ENCODE measurements at regions not wholly inside any gene's neighbourhood (a gene's known extent, or its start where the extent isn't known, plus 50 kb on each side); places are given as distances from the start of the nearest gene placed in this dataset.

DNA sequence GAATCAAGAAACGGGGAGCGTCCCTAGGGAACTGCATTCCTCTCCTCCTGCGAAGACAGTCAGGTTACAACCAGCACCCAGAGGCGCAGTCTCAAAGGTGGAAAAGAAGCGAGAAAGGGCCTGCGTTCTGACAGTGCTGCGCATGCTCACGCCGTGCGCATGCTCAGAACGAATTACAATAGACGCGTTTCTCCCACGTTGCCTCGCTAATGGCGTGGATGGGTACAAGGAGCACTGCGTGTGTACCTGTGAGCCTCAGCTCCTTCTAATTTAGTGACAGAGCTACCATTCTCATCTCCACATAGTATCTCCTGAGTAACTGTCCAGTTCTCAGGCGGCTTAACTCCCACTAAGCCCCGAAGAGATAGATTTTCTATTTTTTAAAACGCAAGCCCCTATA, 448.8 kb downstream of the TXNL1 start:
- no peak overlapping the region for H3K4me3 Mint-ChIP-seq
- DNase-seq: no peak
- no peak for ATAC-seq
- H3K36me3 Mint-ChIP-seq (ENCODE audit: insufficient read depth): no peaks in the 10 kb centered on the region
- H3K9me3 Mint-ChIP-seq: peaks cover 15% of the 10 kb centered on the region
- H3K4me1 Mint-ChIP-seq (ENCODE audit: low read depth): no peaks in the 10 kb centered on the region
- no peaks in the 10 kb centered on the region for H3K27me3 Mint-ChIP-seq (ENCODE audit: low read depth)

DNA sequence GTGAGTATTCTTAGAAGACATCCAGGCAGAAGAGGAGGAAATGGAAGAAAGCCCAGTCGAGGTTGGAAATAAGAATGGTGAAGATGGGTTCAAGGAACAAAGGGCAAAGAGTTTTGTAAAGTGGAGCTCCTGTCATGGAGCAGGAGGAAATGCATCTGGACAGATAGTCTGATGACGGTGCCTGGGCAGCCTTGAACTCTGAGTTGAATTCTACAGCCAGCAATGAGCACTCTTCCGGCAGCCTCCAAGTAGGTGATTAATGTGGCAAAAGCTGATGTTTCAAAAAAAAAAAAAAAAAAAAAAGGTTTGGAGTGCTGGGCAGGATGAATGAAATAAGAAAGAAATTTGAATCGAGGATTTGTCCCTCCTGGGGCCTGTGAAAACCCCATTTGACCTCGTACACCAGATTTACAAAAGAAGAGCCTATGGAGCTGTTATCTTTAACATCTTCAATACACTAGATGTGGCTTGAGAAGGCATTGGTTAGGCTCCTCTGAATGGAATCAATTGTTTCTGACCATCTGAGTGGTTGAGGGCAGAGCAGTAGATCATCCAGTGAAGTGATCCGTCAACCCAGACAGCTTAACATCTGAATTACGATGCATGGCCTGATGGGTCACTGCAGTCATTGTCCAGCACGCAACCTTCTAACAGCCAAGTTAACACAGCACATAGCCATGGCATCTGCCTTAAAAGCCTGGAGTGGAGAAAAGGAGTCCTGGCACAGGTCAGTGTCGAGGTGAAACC, 449.7 kb downstream of the TXNL1 start:
- Mint-ChIP-seq H3K4me3 (no peak overlapping the region), H3K27me3 (ENCODE audit: low read depth) (no peaks in the 10 kb centered on the region), H3K9me3 (peaks cover 17% of the 10 kb centered on the region), H3K4me1 (ENCODE audit: low read depth) (no peaks in the 10 kb centered on the region), H3K36me3 (ENCODE audit: insufficient read depth) (no peaks in the 10 kb centered on the region)
- DNase-seq (no peak), ATAC-seq (no peak)

DNA sequence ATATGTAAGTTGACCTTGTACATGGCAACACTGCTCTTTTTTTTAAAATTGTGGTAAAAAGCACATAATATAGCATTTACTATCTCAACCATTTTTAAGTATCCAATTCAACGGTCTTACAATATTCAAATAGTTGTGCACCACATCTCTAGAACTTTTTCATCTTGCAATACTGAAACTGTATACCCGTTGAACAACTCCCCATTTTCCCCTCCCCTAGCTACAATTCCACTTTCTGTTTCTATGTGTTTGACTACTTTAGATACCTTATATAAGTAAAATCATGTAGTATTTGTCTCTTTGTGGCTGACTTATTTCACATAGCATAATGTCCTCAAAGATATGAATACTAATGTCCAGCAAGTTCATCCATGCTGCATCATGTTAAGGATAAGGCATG, 452.1 kb downstream of the TXNL1 start:
- DNase-seq (no peak), ATAC-seq (no peak)
- Mint-ChIP-seq H3K9me3 (peaks cover 17% of the 10 kb centered on the region), H3K36me3 (ENCODE audit: insufficient read depth) (no peaks in the 10 kb centered on the region), H3K4me1 (ENCODE audit: low read depth) (no peaks in the 10 kb centered on the region), H3K27me3 (ENCODE audit: low read depth) (no peaks in the 10 kb centered on the region), H3K4me3 (no peak overlapping the region)

DNA sequence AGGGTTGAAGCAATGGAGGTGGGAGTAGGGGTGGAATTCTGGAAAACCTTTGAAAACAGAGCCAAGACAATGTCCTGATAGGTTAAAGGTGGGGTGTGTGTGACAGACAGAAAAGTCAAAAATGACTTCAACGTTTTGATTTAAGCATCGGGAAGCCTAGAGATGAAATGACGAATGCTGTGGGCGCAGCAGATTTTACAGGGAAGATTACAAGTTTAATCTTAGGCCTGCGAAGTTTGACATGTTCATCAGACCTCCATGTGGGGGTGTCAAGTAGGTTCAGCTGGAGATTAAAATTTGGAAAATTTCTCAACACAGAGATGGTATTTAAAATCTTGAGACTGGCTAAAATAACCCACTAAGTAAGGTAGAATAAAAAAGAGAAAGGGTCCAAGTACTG, 453.3 kb downstream of the TXNL1 start:
- no peaks in the 10 kb centered on the region for H3K4me1 Mint-ChIP-seq (ENCODE audit: low read depth)
- peaks cover 17% of the 10 kb centered on the region for H3K9me3 Mint-ChIP-seq
- H3K36me3 Mint-ChIP-seq (ENCODE audit: insufficient read depth): no peaks in the 10 kb centered on the region
- no peak for ATAC-seq
- no peaks in the 10 kb centered on the region for H3K27me3 Mint-ChIP-seq (ENCODE audit: low read depth)
- DNase-seq: no peak
- no peak overlapping the region for H3K4me3 Mint-ChIP-seq

DNA sequence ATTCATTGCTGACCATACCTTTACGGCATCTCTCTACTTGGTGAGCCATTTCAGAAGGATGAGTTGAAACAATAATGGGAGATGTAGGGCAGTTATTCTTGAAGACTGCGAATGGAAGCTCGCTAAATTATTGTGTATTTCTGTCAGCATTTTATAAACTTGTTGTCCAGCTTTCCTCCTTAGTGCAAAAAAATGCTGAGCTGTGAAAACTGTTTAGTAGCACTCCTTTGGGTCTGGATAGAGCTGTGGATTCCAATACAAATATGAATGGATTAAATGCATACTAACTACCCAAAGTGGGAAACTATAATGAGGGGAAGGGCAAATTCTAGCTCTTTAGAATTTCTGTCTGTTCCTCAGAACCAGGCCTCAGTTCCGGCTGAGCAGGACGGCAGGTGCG, 461.6 kb downstream of the TXNL1 start:
- no peaks in the 10 kb centered on the region for H3K27me3 Mint-ChIP-seq (ENCODE audit: low read depth)
- no peaks in the 10 kb centered on the region for H3K4me1 Mint-ChIP-seq (ENCODE audit: low read depth)
- ATAC-seq: no peak

DNA sequence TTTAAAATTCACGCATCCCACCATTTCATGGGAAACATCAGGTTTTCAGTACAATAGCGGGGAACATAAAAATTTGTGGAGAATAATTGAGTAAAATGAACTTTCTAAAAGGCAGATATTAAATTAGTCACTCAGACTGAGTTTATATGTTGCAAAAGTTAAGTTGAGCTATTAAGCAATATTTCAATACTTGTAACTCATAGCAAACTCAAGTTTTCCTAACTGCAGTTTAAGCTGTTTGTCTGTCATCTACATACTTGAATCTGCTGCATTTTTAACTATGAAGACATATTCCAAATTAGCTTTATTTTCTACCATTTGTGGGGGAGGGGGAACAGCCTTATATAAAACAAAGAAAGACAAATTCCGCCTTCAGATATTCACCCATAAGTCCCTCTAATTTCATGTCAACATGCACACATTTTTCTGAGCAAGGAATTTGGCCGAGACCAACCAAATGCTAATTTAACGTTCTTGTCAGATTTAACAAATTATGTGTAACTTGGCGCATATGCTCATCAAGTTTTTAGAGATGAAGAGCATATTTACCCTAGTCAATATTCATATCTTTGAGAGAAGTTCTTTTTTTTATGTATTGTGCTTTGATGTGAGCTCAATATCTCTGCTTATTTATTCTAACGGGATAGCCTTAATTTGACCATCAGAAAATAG, 462.9 kb downstream of the TXNL1 start:
- H3K36me3 Mint-ChIP-seq (ENCODE audit: insufficient read depth): no peaks in the 10 kb centered on the region
- peaks cover 3% of the 10 kb centered on the region for H3K9me3 Mint-ChIP-seq
- ATAC-seq (no peak), DNase-seq (no peak)
- no peak overlapping the region for H3K4me3 Mint-ChIP-seq
- no peaks in the 10 kb centered on the region for H3K4me1 Mint-ChIP-seq (ENCODE audit: low read depth)
- no peaks in the 10 kb centered on the region for H3K27me3 Mint-ChIP-seq (ENCODE audit: low read depth)

More for the DNA sequence above, 461.6 kb downstream of the TXNL1 start:
- DNase-seq: no peak
- Mint-ChIP-seq H3K9me3 (peaks cover 3% of the 10 kb centered on the region), H3K4me3 (no peak overlapping the region), H3K36me3 (ENCODE audit: insufficient read depth) (no peaks in the 10 kb centered on the region)

DNA sequence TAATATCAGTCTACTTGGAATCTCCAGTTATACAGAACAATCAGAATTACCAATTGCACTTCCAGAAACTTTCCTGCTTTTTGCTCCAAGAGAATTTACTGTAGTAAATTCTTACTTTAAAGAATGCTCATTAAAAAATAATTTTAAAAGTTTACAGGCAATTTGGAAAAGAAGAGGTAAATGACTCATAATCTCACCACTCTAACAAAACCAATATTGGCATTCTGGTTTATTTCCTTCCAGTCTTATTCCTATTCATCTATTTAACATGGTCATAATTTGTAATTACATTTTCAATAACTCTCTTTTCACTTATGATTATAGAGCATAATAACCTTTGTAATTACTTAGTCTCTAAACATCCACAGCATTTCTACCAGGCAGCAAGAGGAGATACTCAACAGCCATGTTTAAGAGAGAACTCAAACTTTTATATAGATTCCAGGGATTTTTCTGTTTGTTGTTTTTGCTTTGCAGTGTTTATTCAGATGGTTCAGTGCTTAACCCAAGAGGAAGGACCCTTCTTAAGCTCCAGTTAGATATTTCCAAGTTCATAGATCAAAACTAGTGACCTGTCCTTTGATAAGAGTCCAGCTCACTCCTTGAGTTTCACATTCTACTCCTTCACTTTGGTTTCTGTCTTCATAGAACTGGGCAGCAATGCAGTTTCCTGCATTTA, 464.7 kb downstream of the TXNL1 start:
- DNase-seq: no peak

DNA sequence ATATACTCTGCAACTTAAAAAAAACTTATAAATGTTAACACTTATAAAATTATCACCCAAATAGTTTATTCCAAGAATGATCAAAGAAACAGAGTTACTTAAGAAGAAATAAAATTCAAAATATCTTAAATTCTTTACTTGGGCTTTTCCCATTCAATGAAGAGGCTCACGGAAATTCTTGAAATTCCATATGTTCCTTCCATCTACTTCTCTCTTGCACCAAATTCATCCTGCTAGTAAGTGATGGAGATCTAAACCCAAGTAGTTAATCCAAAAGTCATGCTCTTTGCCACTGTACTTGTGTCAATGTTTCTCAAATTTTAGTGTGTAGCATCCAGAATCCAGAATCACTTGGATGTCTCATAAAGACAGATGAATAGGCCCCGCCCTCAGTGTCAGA, 465.9 kb downstream of the TXNL1 start:
- ATAC-seq: no peak
- no peaks in the 10 kb centered on the region for H3K36me3 Mint-ChIP-seq (ENCODE audit: insufficient read depth)

More for the DNA sequence above, 464.7 kb downstream of the TXNL1 start:
- H3K27me3 Mint-ChIP-seq (ENCODE audit: low read depth): no peaks in the 10 kb centered on the region
- no peak overlapping the region for H3K4me3 Mint-ChIP-seq
- no peaks in the 10 kb centered on the region for H3K4me1 Mint-ChIP-seq (ENCODE audit: low read depth)
- H3K36me3 Mint-ChIP-seq (ENCODE audit: insufficient read depth): no peaks in the 10 kb centered on the region
- no peak for ATAC-seq
- no peaks in the 10 kb centered on the region for H3K9me3 Mint-ChIP-seq

DNA sequence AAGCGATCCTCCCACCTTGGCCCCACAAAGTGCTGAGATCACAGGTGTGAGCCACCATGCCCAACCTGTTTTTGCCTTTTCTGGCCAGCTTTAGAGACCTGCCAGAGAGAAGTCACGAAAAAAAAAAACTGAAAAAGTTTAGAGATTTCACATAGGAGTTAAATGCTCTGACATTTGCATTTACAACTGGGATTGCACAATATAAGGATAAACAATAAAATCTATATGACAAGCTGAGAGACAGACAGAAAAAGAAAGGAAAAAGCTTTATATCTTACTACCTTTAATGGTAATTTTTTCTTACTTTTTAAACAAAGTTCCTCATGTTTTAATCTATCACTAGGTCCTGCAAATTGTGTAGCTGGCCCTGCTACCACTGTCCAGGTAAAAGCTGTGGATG, 466.5 kb downstream of the TXNL1 start:
- H3K27me3 Mint-ChIP-seq (ENCODE audit: low read depth): no peaks in the 10 kb centered on the region
- no peaks in the 10 kb centered on the region for H3K4me1 Mint-ChIP-seq (ENCODE audit: low read depth)
- no peak overlapping the region for H3K4me3 Mint-ChIP-seq
- DNase-seq: no peak
- H3K9me3 Mint-ChIP-seq: no peaks in the 10 kb centered on the region
- no peaks in the 10 kb centered on the region for H3K36me3 Mint-ChIP-seq (ENCODE audit: insufficient read depth)
- no peak for ATAC-seq

More for the DNA sequence above, 465.9 kb downstream of the TXNL1 start:
- Mint-ChIP-seq H3K27me3 (ENCODE audit: low read depth) (no peaks in the 10 kb centered on the region), H3K4me1 (ENCODE audit: low read depth) (no peaks in the 10 kb centered on the region), H3K4me3 (no peak overlapping the region), H3K9me3 (no peaks in the 10 kb centered on the region)
- no peak for DNase-seq

DNA sequence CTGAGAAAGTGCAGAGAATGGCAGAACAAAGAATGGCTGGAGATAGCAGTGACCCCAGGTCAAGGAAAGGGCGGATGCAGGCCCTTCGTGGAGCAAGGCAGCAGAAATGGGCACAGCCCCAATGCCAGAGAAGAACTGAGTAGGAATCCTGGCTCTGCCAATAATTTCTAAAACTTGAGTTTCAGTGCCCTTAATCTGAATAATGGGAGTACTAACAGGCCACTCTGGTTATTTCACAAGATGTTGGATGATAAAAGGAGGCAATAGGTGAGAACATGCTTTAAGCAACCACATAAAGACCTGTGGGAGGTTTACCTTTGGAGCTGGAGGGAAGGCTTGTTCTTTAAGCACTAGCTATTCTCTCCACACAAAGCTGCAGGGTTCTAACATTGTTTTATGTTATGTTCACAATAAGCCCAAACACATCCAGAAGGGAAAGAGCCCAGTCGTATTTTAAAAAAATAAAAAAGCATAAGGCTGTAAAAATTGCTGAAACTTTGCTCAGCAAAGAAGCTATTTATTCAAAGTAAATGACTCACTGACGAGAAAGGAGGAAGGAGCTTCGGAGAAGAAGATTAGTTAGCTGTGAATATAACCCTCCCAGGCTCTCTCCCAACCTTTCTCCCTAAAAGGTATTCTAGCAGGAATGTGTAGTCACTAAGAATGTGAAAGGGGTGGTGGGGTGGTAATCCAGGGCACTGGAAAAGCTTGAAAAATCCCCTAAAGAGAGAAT, 470.2 kb downstream of the TXNL1 start:
- H3K4me3 Mint-ChIP-seq: no peak overlapping the region
- ATAC-seq: no peak

DNA sequence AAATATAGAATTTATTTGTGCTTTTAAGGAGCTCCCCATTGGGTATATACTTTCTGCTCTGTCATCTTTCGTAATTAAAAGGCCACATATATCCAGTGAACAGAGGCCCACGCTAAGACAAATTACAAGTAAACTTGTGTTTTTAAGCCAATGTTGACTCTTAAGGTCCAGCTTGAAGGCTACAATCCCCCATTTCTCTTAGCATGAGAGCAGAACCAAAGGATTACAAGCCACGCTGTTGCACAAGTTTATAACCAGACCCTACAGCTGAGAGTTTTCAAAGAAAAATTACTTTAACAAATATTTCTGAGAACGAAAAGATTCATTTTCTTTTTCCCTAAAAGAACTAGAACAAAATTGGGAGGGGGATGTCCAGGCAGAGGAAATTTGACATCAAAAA, 471.0 kb downstream of the TXNL1 start:
- ATAC-seq (no peak), DNase-seq (no peak)
- Mint-ChIP-seq H3K4me3 (no peak overlapping the region), H3K27me3 (ENCODE audit: low read depth) (no peaks in the 10 kb centered on the region), H3K36me3 (ENCODE audit: insufficient read depth) (no peaks in the 10 kb centered on the region), H3K4me1 (ENCODE audit: low read depth) (no peaks in the 10 kb centered on the region), H3K9me3 (no peaks in the 10 kb centered on the region)

More for the DNA sequence above, 470.2 kb downstream of the TXNL1 start:
- DNase-seq: no peak
- no peaks in the 10 kb centered on the region for H3K36me3 Mint-ChIP-seq (ENCODE audit: insufficient read depth)
- H3K9me3 Mint-ChIP-seq: no peaks in the 10 kb centered on the region
- H3K27me3 Mint-ChIP-seq (ENCODE audit: low read depth): no peaks in the 10 kb centered on the region
- H3K4me1 Mint-ChIP-seq (ENCODE audit: low read depth): no peaks in the 10 kb centered on the region

DNA sequence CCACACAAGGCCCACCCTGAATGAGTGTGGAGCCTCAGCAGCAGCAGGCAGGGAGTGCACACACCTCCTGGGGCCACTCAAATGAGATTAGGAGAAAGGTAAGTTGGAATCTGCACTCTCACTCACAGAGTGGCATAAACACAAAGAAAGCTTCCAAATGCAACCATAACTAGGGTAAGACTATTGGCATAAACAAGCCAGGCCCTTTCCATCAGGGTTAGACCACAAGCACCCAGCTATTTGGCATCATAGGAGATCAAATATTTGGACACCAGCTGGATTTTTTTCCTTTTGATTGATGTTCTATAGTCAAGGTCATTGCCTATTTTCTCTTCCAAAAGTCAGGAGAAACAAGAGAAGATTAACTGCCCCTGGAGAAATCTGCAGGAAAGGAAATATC, 471.5 kb downstream of the TXNL1 start:
- H3K27me3 Mint-ChIP-seq (ENCODE audit: low read depth): no peaks in the 10 kb centered on the region
- no peaks in the 10 kb centered on the region for H3K36me3 Mint-ChIP-seq (ENCODE audit: insufficient read depth)
- H3K9me3 Mint-ChIP-seq: no peaks in the 10 kb centered on the region
- H3K4me3 Mint-ChIP-seq: no peak overlapping the region
- ATAC-seq (no peak), DNase-seq (no peak)
- no peaks in the 10 kb centered on the region for H3K4me1 Mint-ChIP-seq (ENCODE audit: low read depth)

DNA sequence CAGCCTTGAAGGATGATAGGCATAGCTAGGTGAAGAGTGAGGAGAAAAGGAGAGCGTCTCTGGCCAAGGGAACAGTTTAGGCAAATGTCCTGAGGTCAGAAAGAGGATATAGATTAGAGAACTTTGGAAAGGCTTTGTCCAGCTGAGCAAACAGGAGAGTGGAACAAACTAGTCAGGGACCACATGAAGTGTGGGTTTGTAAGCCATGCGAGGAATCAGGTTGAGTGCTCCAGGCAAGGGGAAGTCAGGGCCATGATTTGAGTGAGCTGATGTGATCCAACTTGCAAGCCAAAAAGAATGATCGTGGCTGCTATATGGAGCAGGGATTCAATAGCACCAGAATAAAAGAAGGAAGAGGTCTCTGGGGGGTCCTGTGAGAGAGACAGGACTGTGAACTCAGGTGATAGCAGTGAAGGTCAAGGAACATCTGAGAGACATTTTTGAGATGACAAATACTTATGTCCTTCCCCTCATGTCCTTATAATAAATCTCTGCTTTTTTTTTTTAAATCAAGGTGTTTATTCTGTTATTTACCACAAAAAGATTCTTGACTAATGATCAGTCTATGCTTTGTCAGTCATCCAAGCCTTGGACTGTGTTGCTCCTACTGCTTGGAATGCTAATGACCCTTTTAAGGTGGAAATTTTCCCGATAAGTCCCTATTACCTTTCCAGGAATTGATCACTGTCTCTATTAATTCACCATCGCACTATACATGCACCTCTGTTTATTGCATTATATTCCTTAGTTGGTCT, 472.6 kb downstream of the TXNL1 start:
- DNase-seq (no peak), ATAC-seq (no peak)
- Mint-ChIP-seq H3K4me3 (no peak overlapping the region), H3K9me3 (no peaks in the 10 kb centered on the region), H3K36me3 (ENCODE audit: insufficient read depth) (no peaks in the 10 kb centered on the region), H3K27me3 (ENCODE audit: low read depth) (no peaks in the 10 kb centered on the region), H3K4me1 (ENCODE audit: low read depth) (no peaks in the 10 kb centered on the region)
